CD8-positive, alpha-beta memory T cell (primary cell): ENCODE measurements at regions not wholly inside any gene's neighbourhood (a gene's known extent, or its start where the extent isn't known, plus 50 kb on each side); places are given as distances from the start of the nearest gene placed in this dataset.
"Not testable (repeated sequence)": the region's sequence is repeated elsewhere in the genome, so short reads cannot be mapped to it uniquely, and the experiment has no call there.

Source experiments
- CTCF ChIA-PET: fragments of 350-600 bp; sonication (Branson Sonifier 250); formaldehyde crosslinking; loops from one replicate; lab custom pipeline; 2021; ENCODE audit warnings: antibody characterized with exemption; lab: Charles Lee
- POLR2A ChIA-PET: fragments of 350-600 bp; sonication (Branson Sonifier 250); formaldehyde crosslinking; loops from one replicate; lab custom pipeline; 2021; ENCODE audit warnings: antibody characterized with exemption; lab: Charles Lee
- DNase-seq, 5 donors: peaks; one replicate each; pipeline versions ENCODE4 v3.0.0 to v3.0.0-alpha.2; 2020 to 2022; ENCODE audit warnings: mixed read lengths in 1 of 5
- H3K27ac ChIP-seq: one replicate; pipeline ENCODE4 v1.7.0; 2013; ENCODE audit warnings: low read depth, mild to moderate bottlenecking, low read length, moderate library complexity
- H3K27me3 ChIP-seq: 2 replicates; pipeline ENCODE4 v1.7.0; 2013; ENCODE audit warnings: low read length, mild to moderate bottlenecking; ENCODE audit not compliant: insufficient read depth, poor library complexity, severe bottlenecking
- H3K36me3 ChIP-seq: 2 replicates; pipeline ENCODE4 v1.7.0; 2013; ENCODE audit warnings: mild to moderate bottlenecking, low read length, moderate library complexity; ENCODE audit not compliant: insufficient read depth
- H3K4me1 ChIP-seq: 2 replicates; pipeline ENCODE4 v1.7.0; 2013; ENCODE audit warnings: mild to moderate bottlenecking, low read length, moderate library complexity; ENCODE audit not compliant: insufficient read depth
- H3K4me3 ChIP-seq: 2 replicates; pipeline ENCODE4 v1.7.0; 2013; ENCODE audit warnings: mild to moderate bottlenecking, low read length
- H3K9me3 ChIP-seq: 2 replicates; pipeline ENCODE4 v1.7.0; 2013; ENCODE audit warnings: mild to moderate bottlenecking, low read length
- H3K27ac Mint-ChIP-seq, 8 donors: one replicate each; pipeline ENCODE4 v1.8.0; 2020 to 2021; ENCODE audit warnings: mixed read lengths in 8 of 8, mild to moderate bottlenecking in 6 of 8, inconsistent platforms in 3 of 8, moderate library complexity in 3 of 8
- H3K27me3 Mint-ChIP-seq, 2 donors: one replicate each; pipeline ENCODE4 v1.8.0; 2020 to 2021; ENCODE audit warnings: mixed read lengths in 2 of 2, mild to moderate bottlenecking in 1 of 2, moderate library complexity in 1 of 2
- H3K36me3 Mint-ChIP-seq, 3 donors: one replicate each; pipeline ENCODE4 v1.8.0; 2020 to 2021; ENCODE audit warnings: mixed read lengths in 3 of 3, inconsistent platforms in 1 of 3, mild to moderate bottlenecking in 1 of 3
- H3K4me1 Mint-ChIP-seq, 3 donors: one replicate each; pipeline ENCODE4 v1.8.0; 2020 to 2021; ENCODE audit warnings: mixed read lengths in 3 of 3, inconsistent platforms in 1 of 3, mild to moderate bottlenecking in 1 of 3
- H3K4me3 Mint-ChIP-seq, 7 donors: one replicate each; pipeline ENCODE4 v1.8.0; 2020 to 2021; ENCODE audit warnings: mixed read lengths in 7 of 7, mild to moderate bottlenecking in 6 of 7, moderate library complexity in 4 of 7, inconsistent platforms in 2 of 7
- H3K9me3 Mint-ChIP-seq, 5 donors: one replicate each; pipeline ENCODE4 v1.8.0; 2020 to 2022; ENCODE audit warnings: mixed read lengths in 5 of 5, mild to moderate bottlenecking in 3 of 5, moderate library complexity in 2 of 5, inconsistent platforms in 1 of 5

- ChIA-PET CTCF (no interaction called here), POLR2A (no interaction called here)
- Histone ChIP-seq H3K9me3 (no peaks in the 10 kb centered on the region), H3K27me3 (no peaks in the 10 kb centered on the region), H3K4me1 (no peaks in the 10 kb centered on the region), H3K27ac (no peak overlapping the region), H3K36me3 (no peaks in the 10 kb centered on the region), H3K4me3 (no peak overlapping the region)
- H3K4me3 Mint-ChIP-seq, result no peak overlapping the region
- H3K36me3 Mint-ChIP-seq, result no peaks in the 10 kb centered on the region
- H3K27me3 Mint-ChIP-seq, result no peaks in the 10 kb centered on the region
- no peak overlapping the region for H3K27ac Mint-ChIP-seq
- no peaks in the 10 kb centered on the region for H3K9me3 Mint-ChIP-seq
- no peak for DNase-seq
- no peaks in the 10 kb centered on the region for H3K4me1 Mint-ChIP-seq
Measured at GRCh38 chr1:78730054-78730453, 80.4 kb downstream of the IFI44 start.

- Mint-ChIP-seq H3K27ac (no peak overlapping the region), H3K4me1 (no peaks in the 10 kb centered on the region), H3K27me3 (no peaks in the 10 kb centered on the region), H3K4me3 (no peak overlapping the region), H3K9me3 (no peaks in the 10 kb centered on the region), H3K36me3 (no peaks in the 10 kb centered on the region)
- no peak overlapping the region for H3K4me3 ChIP-seq
- ChIA-PET CTCF (no interaction called here), POLR2A (no interaction called here)
- no peaks in the 10 kb centered on the region for H3K9me3 ChIP-seq
- DNase-seq, result no peak
- no peak overlapping the region for H3K27ac ChIP-seq
- no peaks in the 10 kb centered on the region for H3K4me1 ChIP-seq
- H3K27me3 ChIP-seq, result no peaks in the 10 kb centered on the region
- H3K36me3 ChIP-seq, result no peaks in the 10 kb centered on the region
Measured at GRCh38 chr1:78731674-78732073, 82.0 kb downstream of the IFI44 start.

DNA sequence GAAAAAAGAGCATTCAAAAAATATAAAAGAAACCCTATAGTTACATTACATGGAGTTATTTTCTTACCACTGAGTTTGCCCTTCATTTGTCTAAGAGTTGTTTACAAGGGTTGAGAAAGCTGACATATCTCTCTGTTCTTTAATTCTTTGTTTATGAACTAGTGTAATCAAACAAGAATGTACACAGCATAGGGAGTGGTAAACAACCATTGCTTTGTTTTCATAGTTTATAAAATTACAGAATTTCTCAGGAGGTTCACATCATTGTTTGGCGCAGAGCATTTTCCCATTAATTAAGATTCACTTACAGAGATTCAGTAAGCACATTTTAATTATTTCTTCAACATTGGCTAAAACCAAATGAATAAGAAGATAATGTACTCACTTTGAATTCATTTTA is 87.6 kb downstream of the IFI44 start:
- Mint-ChIP-seq H3K4me3 (no peak overlapping the region), H3K27me3 (no peaks in the 10 kb centered on the region), H3K36me3 (no peaks in the 10 kb centered on the region), H3K4me1 (no peaks in the 10 kb centered on the region), H3K9me3 (peaks cover 0 to 8% (median 4%) of the 10 kb centered on the region in 5 donors), H3K27ac (no peak overlapping the region)
- H3K4me1 ChIP-seq, result no peaks in the 10 kb centered on the region
- H3K27me3 ChIP-seq, result no peaks in the 10 kb centered on the region
- no peaks in the 10 kb centered on the region for H3K36me3 ChIP-seq
- POLR2A ChIA-PET, result no interaction called here
- no peak overlapping the region for H3K4me3 ChIP-seq
- no peak overlapping the region for H3K27ac ChIP-seq
- no peak for DNase-seq
- CTCF ChIA-PET, result no interaction called here
- H3K9me3 ChIP-seq, result no peaks in the 10 kb centered on the region

DNA sequence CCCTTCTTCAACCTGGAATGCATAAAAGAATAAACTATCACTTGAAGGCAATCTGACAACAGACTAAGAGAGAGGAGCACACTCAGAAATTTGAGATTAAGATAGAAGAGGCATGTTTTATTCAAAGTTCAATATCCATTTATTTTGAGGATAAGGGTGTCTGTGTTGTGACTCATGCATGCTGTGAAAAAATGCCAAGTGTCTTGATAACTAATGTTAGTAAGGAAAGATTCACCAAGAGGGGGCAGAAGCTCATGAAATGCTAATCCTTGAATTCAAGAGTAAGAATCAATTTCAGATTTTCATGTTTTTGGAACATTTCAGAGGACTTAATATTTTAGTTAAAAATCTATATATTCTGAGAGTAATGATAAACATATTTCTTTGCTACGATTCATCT is 94.0 kb downstream of the IFI44 start:
- Mint-ChIP-seq H3K27me3 (no peaks in the 10 kb centered on the region), H3K27ac (no peak overlapping the region), H3K4me1 (no peaks in the 10 kb centered on the region), H3K4me3 (no peak overlapping the region), H3K9me3 (peaks cover 0 to 5% (median under 1%) of the 10 kb centered on the region in 5 donors), H3K36me3 (no peaks in the 10 kb centered on the region)
- Histone ChIP-seq H3K36me3 (no peaks in the 10 kb centered on the region), H3K4me3 (no peak overlapping the region), H3K27me3 (no peaks in the 10 kb centered on the region), H3K4me1 (no peaks in the 10 kb centered on the region), H3K9me3 (no peaks in the 10 kb centered on the region), H3K27ac (no peak overlapping the region)
- DNase-seq, result no peak
- ChIA-PET POLR2A (no interaction called here), CTCF (no interaction called here)

GRCh38 chr1:78745111-78745510 is 95.5 kb downstream of the IFI44 start:
- H3K4me1 Mint-ChIP-seq, result no peaks in the 10 kb centered on the region
- CTCF ChIA-PET, result no interaction called here
- no peak overlapping the region for H3K27ac Mint-ChIP-seq
- Histone ChIP-seq H3K27me3 (no peaks in the 10 kb centered on the region), H3K4me3 (no peak overlapping the region), H3K4me1 (no peaks in the 10 kb centered on the region), H3K9me3 (no peaks in the 10 kb centered on the region), H3K27ac (no peak overlapping the region), H3K36me3 (no peaks in the 10 kb centered on the region)
- no peaks in the 10 kb centered on the region for H3K36me3 Mint-ChIP-seq
- no peaks in the 10 kb centered on the region for H3K9me3 Mint-ChIP-seq
- H3K27me3 Mint-ChIP-seq, result no peaks in the 10 kb centered on the region
- POLR2A ChIA-PET, result no interaction called here
- no peak overlapping the region for H3K4me3 Mint-ChIP-seq
- no peak for DNase-seq

DNA sequence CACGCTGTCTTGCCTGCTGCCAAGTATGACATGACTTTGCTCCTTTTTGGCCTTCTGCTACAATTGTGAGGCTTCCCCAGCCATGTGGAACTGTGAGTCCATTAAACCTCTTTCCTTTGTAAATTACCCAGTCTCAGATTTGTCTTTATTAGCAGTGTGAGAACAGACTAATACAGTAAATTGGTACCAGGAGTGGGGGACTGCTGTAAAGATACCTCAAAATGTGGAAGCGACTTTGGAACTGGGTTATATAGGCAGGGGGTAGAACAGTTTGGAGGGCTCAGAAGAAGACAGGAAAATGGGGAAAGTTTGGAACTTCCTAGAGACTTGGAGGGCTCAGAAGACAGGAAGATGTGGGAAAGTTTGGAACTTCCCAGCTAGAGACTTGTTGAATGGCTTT is 104.0 kb downstream of the IFI44 start:
- H3K27ac Mint-ChIP-seq, CTCF ChIA-PET, H3K4me3 Mint-ChIP-seq, H3K36me3 ChIP-seq, H3K36me3 Mint-ChIP-seq, H3K4me1 Mint-ChIP-seq, POLR2A ChIA-PET, H3K27me3 ChIP-seq, H3K9me3 ChIP-seq, H3K27me3 Mint-ChIP-seq, H3K27ac ChIP-seq, H3K4me1 ChIP-seq, H3K4me3 ChIP-seq, DNase-seq: not testable (repeated sequence)
- H3K9me3 Mint-ChIP-seq, result peaks cover 5 to 11% (median 10%) of the 10 kb centered on the region in 5 donors

DNA sequence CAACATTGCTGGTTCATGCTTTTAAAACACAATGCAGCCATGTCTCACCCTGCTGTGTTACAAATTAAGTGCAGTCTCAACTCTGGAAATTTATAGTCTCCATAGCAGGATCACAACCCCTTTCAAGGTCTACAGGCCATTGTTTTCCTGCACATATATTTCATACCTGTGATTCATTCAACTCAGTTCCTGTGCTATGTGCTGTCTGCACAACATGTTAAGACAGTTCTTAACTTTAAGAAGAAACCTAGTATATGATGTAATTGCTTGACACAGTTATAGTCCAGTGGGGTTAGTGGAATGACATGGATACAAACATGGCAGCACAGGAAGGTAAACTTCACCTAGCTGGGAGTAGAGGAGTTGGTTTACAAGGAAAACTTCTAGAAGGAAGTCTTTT is 106.4 kb downstream of the IFI44 start:
- Mint-ChIP-seq H3K27me3 (peaks cover 0 to 1% of the 10 kb centered on the region in 2 donors), H3K27ac (no peak overlapping the region), H3K9me3 (peaks cover 5 to 11% (median 10%) of the 10 kb centered on the region in 5 donors), H3K4me3 (no peak overlapping the region), H3K4me1 (no peaks in the 10 kb centered on the region), H3K36me3 (no peaks in the 10 kb centered on the region)
- Histone ChIP-seq H3K27ac (no peak overlapping the region), H3K4me1 (no peaks in the 10 kb centered on the region), H3K36me3 (no peaks in the 10 kb centered on the region), H3K4me3 (no peak overlapping the region), H3K27me3 (no peaks in the 10 kb centered on the region), H3K9me3 (no peaks in the 10 kb centered on the region)
- CTCF ChIA-PET, result no interaction called here
- POLR2A ChIA-PET, result no interaction called here
- no peak for DNase-seq

DNA sequence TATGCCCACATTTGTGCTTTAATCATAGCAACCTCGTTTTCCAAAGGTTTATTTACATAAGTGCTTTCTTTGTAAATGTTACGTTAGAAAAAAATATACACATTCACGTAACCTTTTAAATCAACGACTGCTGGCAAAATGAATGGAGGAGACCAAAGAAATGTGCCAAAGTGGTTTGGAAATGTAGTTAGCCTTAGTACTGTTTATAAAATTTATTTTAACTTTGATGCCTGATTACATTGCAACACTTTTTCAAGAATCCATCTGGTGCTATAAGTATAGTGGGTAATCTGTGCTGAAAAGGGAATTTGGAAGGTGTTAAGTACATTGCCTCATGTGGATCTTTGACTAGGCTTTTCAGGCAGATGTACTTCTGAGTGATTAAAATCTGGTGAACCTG is 108.9 kb downstream of the IFI44 start:
- H3K27me3 Mint-ChIP-seq, result peaks cover 0 to 3% of the 10 kb centered on the region in 2 donors
- no peaks in the 10 kb centered on the region for H3K4me1 ChIP-seq
- H3K27ac ChIP-seq, result no peak overlapping the region
- DNase-seq, result no peak
- H3K9me3 Mint-ChIP-seq, result peaks cover 5 to 11% (median 10%) of the 10 kb centered on the region in 5 donors
- CTCF ChIA-PET, result no interaction called here
- no peaks in the 10 kb centered on the region for H3K4me1 Mint-ChIP-seq
- H3K9me3 ChIP-seq, result no peaks in the 10 kb centered on the region
- H3K36me3 ChIP-seq, result no peaks in the 10 kb centered on the region
- H3K27me3 ChIP-seq, result no peaks in the 10 kb centered on the region
- no peaks in the 10 kb centered on the region for H3K36me3 Mint-ChIP-seq
- no peak overlapping the region for H3K27ac Mint-ChIP-seq
- no peak overlapping the region for H3K4me3 ChIP-seq
- no peak overlapping the region for H3K4me3 Mint-ChIP-seq
- POLR2A ChIA-PET, result no interaction called here

DNA sequence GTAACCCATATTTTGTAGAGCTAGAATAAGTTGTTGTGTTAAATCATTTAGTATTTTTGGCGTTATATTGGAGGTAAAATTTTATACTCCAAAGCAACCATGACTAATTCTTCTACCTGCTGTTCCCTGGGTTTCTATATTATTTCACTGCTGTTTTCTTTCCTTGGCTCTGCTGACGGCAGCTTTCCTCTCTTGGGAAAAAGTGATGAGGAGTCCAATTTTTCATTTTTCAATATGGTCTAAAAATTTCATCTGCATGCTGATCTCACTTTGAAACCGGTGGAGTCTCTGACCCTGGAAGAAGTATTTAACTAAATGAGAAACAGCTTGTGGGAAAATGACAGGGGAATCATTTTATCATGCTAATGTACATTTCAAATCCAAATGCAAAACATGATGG is 110.2 kb downstream of the IFI44 start:
- H3K27ac Mint-ChIP-seq, result no peak overlapping the region
- no peak overlapping the region for H3K4me3 ChIP-seq
- H3K4me3 Mint-ChIP-seq, result no peak overlapping the region
- ChIA-PET CTCF (no interaction called here), POLR2A (no interaction called here)
- no peaks in the 10 kb centered on the region for H3K4me1 Mint-ChIP-seq
- no peaks in the 10 kb centered on the region for H3K36me3 ChIP-seq
- DNase-seq, result no peak
- no peaks in the 10 kb centered on the region for H3K36me3 Mint-ChIP-seq
- H3K9me3 ChIP-seq, result no peaks in the 10 kb centered on the region
- no peaks in the 10 kb centered on the region for H3K4me1 ChIP-seq
- H3K9me3 Mint-ChIP-seq, result peaks cover 4 to 7% (median 5%) of the 10 kb centered on the region in 5 donors
- no peaks in the 10 kb centered on the region for H3K27me3 ChIP-seq
- peaks cover 0 to 3% of the 10 kb centered on the region in 2 donors for H3K27me3 Mint-ChIP-seq
- H3K27ac ChIP-seq, result no peak overlapping the region
